ENCODE measurements at regions not wholly inside any gene's neighbourhood (a gene's known extent, or its start where the extent isn't known, plus 50 kb on each side); places are given as distances from the start of the nearest gene placed in this dataset.
"Not testable (repeated sequence)": the region's sequence is repeated elsewhere in the genome, so short reads cannot be mapped to it uniquely, and the experiment has no call there.

GRCh38 chr11:3488003-3488402 lies 109.1 kb upstream of the ZNF195 start:
- TF ChIP-seq, protein P1, sequence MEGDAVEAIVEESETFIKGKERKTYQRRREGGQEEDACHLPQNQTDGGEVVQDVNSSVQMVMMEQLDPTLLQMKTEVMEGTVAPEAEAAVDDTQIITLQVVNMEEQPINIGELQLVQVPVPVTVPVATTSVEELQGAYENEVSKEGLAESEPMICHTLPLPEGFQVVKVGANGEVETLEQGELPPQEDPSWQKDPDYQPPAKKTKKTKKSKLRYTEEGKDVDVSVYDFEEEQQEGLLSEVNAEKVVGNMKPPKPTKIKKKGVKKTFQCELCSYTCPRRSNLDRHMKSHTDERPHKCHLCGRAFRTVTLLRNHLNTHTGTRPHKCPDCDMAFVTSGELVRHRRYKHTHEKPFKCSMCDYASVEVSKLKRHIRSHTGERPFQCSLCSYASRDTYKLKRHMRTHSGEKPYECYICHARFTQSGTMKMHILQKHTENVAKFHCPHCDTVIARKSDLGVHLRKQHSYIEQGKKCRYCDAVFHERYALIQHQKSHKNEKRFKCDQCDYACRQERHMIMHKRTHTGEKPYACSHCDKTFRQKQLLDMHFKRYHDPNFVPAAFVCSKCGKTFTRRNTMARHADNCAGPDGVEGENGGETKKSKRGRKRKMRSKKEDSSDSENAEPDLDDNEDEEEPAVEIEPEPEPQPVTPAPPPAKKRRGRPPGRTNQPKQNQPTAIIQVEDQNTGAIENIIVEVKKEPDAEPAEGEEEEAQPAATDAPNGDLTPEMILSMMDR (IDR thresholded peaks at IDR 0.05) = not testable (repeated sequence)
- TF ChIP-seq ZFX (IDR thresholded peaks at IDR 0.05; ENCODE audit: borderline replicate concordance) = not testable (repeated sequence)
